ENCODE measurements at regions not wholly inside any gene's neighbourhood (a gene's known extent, or its start where the extent isn't known, plus 50 kb on each side); places are given as distances from the start of the nearest gene placed in this dataset.

DNA sequence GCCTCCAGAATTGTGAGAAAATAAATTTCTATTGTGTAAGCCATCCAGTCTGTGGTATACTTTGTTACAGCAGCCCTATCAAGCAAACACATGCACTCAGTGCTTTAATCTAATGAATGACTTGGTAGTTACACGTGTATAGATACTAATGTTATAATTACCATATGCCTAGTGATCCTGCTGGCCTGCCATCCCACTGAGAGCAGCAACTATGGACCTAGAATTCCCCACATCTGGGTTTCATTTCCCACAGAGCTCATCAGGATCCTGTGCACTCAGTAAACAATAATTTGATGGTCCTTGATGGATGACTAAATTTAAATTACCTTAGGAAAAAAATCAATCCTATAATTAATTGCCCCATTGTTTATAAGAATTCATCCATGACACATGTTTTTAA lies 86.5 kb upstream of the RGS1 start:
- H3K27me3 ChIP-seq: no peaks in the 10 kb centered on the region
- DNase-seq: no peak
- no peak for ATAC-seq
- H3K36me3 ChIP-seq: no peaks in the 10 kb centered on the region
- no peak for TF ChIP-seq CTCF (IDR thresholded peaks at IDR 0.05)
- peak overlapping the region in 5 of 10 donors; percentile 22 to 58 (median 46) for H3K27ac ChIP-seq
- WGBS, 2 donors: 23 to 38% methylated on average over 1 of the region's 1 CpG
- intact Hi-C loops (cut with DNase I): no loop called here
- H3K4me1 ChIP-seq: peaks cover 0 to 32% (median 9%) of the 10 kb centered on the region in 9 donors
- H3K9me3 ChIP-seq: peaks cover 0 to 3% (median 0%) of the 10 kb centered on the region in 11 donors
- no peak overlapping the region for H3K4me3 ChIP-seq

DNA sequence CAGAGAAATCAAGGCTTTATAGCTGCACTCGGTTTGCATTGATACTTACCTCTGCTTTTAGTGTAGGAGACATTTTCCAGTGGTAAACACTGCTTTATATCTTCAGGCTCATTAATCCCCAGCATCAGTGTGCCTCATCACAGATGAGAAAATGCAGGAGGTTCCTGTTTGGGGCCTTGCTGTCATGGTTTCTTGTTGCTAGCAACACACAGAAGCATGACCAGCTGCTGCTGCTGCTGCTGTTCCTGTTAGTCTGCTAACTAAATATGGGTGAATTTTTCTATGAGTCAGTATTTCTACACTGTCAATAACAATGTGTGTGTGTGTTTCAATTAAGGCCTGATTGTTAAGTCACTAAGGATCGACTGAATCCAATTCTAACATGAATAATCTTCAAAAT lies 85.8 kb upstream of the RGS1 start:
- Histone ChIP-seq H3K4me1 (peaks cover 0 to 32% (median 9%) of the 10 kb centered on the region in 9 donors), H3K27me3 (no peaks in the 10 kb centered on the region), H3K4me3 (no peak overlapping the region), H3K36me3 (no peaks in the 10 kb centered on the region), H3K27ac (peak overlapping the region in 7 of 10 donors; percentile 23 to 58 (median 44)), H3K9me3 (no peaks in the 10 kb centered on the region)
- no peak for TF ChIP-seq CTCF (IDR thresholded peaks at IDR 0.05)
- WGBS, 2 donors: 27 to 30% methylated on average over 2 of the region's 2 CpGs
- ATAC-seq: peak in 7 of 8 donors; percentile 85 to 97 (median 91)
- intact Hi-C loops (cut with DNase I): loop anchor here in 1 of 10 donors (5.0 kb wide), 1 partner anchor 98 kb away; no protein-coding TSS in a partner anchor
- peak in 1 of 2 donors; percentile 64 for DNase-seq

- Histone ChIP-seq H3K4me1 (peaks cover 0 to 21% (median 5%) of the 10 kb centered on the region in 9 donors), H3K27me3 (no peaks in the 10 kb centered on the region), H3K4me3 (no peak overlapping the region), H3K27ac (no peak overlapping the region), H3K9me3 (no peaks in the 10 kb centered on the region), H3K36me3 (no peaks in the 10 kb centered on the region)
- no peak for TF ChIP-seq CTCF (IDR thresholded peaks at IDR 0.05)
- DNase-seq (no peak), ATAC-seq (no peak)
- 82 to 87% methylated on average over 2 of the region's 2 CpGs for WGBS, 2 donors
- intact Hi-C loops (cut with DNase I): loop anchor here in 1 of 10 donors (5.0 kb wide), 1 partner anchor 95 kb away; no protein-coding TSS in a partner anchor
Observed at GRCh38 chr1:192491804-192492554, 83.6 kb upstream of the RGS1 start.

- Histone ChIP-seq H3K4me1 (peaks cover 0 to 19% (median 5%) of the 10 kb centered on the region in 9 donors), H3K9me3 (peaks cover 0 to 3% (median 0%) of the 10 kb centered on the region in 11 donors), H3K36me3 (no peaks in the 10 kb centered on the region), H3K27me3 (no peaks in the 10 kb centered on the region), H3K4me3 (no peak overlapping the region), H3K27ac (no peak overlapping the region)
- 82 to 89% methylated on average over 1 of the region's 1 CpG for WGBS, 2 donors
- no peak for TF ChIP-seq CTCF (IDR thresholded peaks at IDR 0.05)
- ATAC-seq: no peak
- intact Hi-C loops (cut with DNase I): loop anchor here in 1 of 10 donors (5.0 kb wide), 1 partner anchor 94 kb away; no protein-coding TSS in a partner anchor
- no peak for DNase-seq
Observed at GRCh38 chr1:192493584-192493983, 82.0 kb upstream of the RGS1 start.

Data from heart right ventricle (tissue), 16 donors.